ENCODE measurements at regions not wholly inside any gene's neighbourhood (a gene's known extent, or its start where the extent isn't known, plus 50 kb on each side); places are given as distances from the start of the nearest gene placed in this dataset.
"Not testable (repeated sequence)": the region's sequence is repeated elsewhere in the genome, so short reads cannot be mapped to it uniquely, and the experiment has no call there.

GRCh38 chr2:189236066-189236465 lies 56.5 kb upstream of the COL5A2 start:
- Histone ChIP-seq H3K4me1 (ENCODE audit: control insufficient read depth in 2 of 2, insufficient read depth in 2 of 2, low read length in 2 of 2) (no peaks in the 10 kb centered on the region), H3K27me3 (replicated peaks in 1 of 4; ENCODE audit: control extremely low read depth in 1 of 4, control insufficient read depth in 3 of 4, insufficient read depth in 4 of 4, low read length in 3 of 4) (no peaks in the 10 kb centered on the region), H3K9me3 (ENCODE audit: control extremely low read depth in 1 of 3, control insufficient read depth in 2 of 3, insufficient read depth in 1 of 3, low read length in 2 of 3) (no peaks in the 10 kb centered on the region), H2AFZ (ENCODE audit: insufficient read depth, low read depth, low read length, poor library complexity, severe bottlenecking) (no peak overlapping the region), H3K27ac (ENCODE audit: low read length in 2 of 2) (no peak overlapping the region), H3K4me2 (replicated peaks; ENCODE audit: low read depth, low read length, poor library complexity, severe bottlenecking) (no peak overlapping the region), H3K36me3 (replicated peaks in 1 of 2; ENCODE audit: control extremely low read depth in 1 of 2, control insufficient read depth in 1 of 2, extremely low read depth in 1 of 2, insufficient read depth in 2 of 2, low read length in 1 of 2) (no peaks in the 10 kb centered on the region), H4K20me1 (ENCODE audit: control insufficient read depth, insufficient read depth, low read length, poor library complexity, severe bottlenecking) (no peaks in the 10 kb centered on the region), H3K9ac (ENCODE audit: low read length) (no peak overlapping the region), H3K4me3 (ENCODE audit: control extremely low read depth in 1 of 5, extremely low read depth in 1 of 5, insufficient read depth in 1 of 5, low read depth in 2 of 5, low read length in 4 of 5) (no peak overlapping the region), H3K79me2 (ENCODE audit: control insufficient read depth, insufficient read depth, low read length) (no peaks in the 10 kb centered on the region)
- 100% methylated on average over 1 of the region's 2 CpGs for WGBS (ENCODE audit: insufficient coverage)
- no peaks in the 10 kb centered on the region for H3K9me3 Mint-ChIP-seq (ENCODE audit: insufficient read depth)
- H3K27ac Mint-ChIP-seq: no peak overlapping the region
- intact Hi-C loops (cut with micrococcal nuclease): no loop called here
- DNase-seq (no peak), ATAC-seq (ENCODE audit: low read depth) (no peak)
- CTCF ChIA-PET: no interaction called here
- H3K4me3 Mint-ChIP-seq: no peak overlapping the region
- no peaks in the 10 kb centered on the region for H3K27me3 Mint-ChIP-seq
- TF ChIP-seq EZH2 (IDR thresholded peaks at IDR 0.05; ENCODE audit: borderline replicate concordance, insufficient read depth, low read depth, low read length, poor library complexity, severe bottlenecking) (no peak), CTCF (IDR thresholded peaks at IDR 0.05) (no peak)
- POLR2A ChIA-PET: no interaction called here
- no peaks in the 10 kb centered on the region for H3K4me1 Mint-ChIP-seq

GRCh38 chr2:189238903-189239302 lies 59.3 kb upstream of the COL5A2 start:
- no peak for ATAC-seq (ENCODE audit: low read depth)
- no peak overlapping the region for H3K4me3 Mint-ChIP-seq
- H3K27ac Mint-ChIP-seq: no peak overlapping the region
- TF ChIP-seq CTCF (IDR thresholded peaks at IDR 0.05) (no peak), EZH2 (IDR thresholded peaks at IDR 0.05; ENCODE audit: borderline replicate concordance, insufficient read depth, low read depth, low read length, poor library complexity, severe bottlenecking) (no peak)
- intact Hi-C loops (cut with micrococcal nuclease): no loop called here
- H3K9ac ChIP-seq (ENCODE audit: low read length): no peak overlapping the region
- peaks cover 0 to 2% (median 0%) of the 10 kb centered on the region in 3 donors for H3K9me3 ChIP-seq (ENCODE audit: control extremely low read depth in 1 of 3, control insufficient read depth in 2 of 3, insufficient read depth in 1 of 3, low read length in 2 of 3)
- CTCF ChIA-PET: no interaction called here
- H3K4me1 ChIP-seq (ENCODE audit: control insufficient read depth in 2 of 2, insufficient read depth in 2 of 2, low read length in 2 of 2): no peaks in the 10 kb centered on the region
- no peaks in the 10 kb centered on the region for H4K20me1 ChIP-seq (ENCODE audit: control insufficient read depth, insufficient read depth, low read length, poor library complexity, severe bottlenecking)
- POLR2A ChIA-PET: no interaction called here
- DNase-seq: no peak
- no peak overlapping the region for H2AFZ ChIP-seq (ENCODE audit: insufficient read depth, low read depth, low read length, poor library complexity, severe bottlenecking)
- H3K36me3 ChIP-seq (replicated peaks in 1 of 2; ENCODE audit: control extremely low read depth in 1 of 2, control insufficient read depth in 1 of 2, extremely low read depth in 1 of 2, insufficient read depth in 2 of 2, low read length in 1 of 2): no peaks in the 10 kb centered on the region
- no peaks in the 10 kb centered on the region for H3K79me2 ChIP-seq (ENCODE audit: control insufficient read depth, insufficient read depth, low read length)
- peaks cover 2% of the 10 kb centered on the region for H3K9me3 Mint-ChIP-seq (ENCODE audit: insufficient read depth)
- no peaks in the 10 kb centered on the region for H3K27me3 ChIP-seq (replicated peaks in 1 of 4; ENCODE audit: control extremely low read depth in 1 of 4, control insufficient read depth in 3 of 4, insufficient read depth in 4 of 4, low read length in 3 of 4)
- no peaks in the 10 kb centered on the region for H3K4me1 Mint-ChIP-seq
- H3K27me3 Mint-ChIP-seq: no peaks in the 10 kb centered on the region
- H3K27ac ChIP-seq (ENCODE audit: low read length in 2 of 2): no peak overlapping the region
- H3K4me2 ChIP-seq (replicated peaks; ENCODE audit: low read depth, low read length, poor library complexity, severe bottlenecking): no peak overlapping the region
- no peak overlapping the region for H3K4me3 ChIP-seq (ENCODE audit: control extremely low read depth in 1 of 5, extremely low read depth in 1 of 5, insufficient read depth in 1 of 5, low read depth in 2 of 5, low read length in 4 of 5)

- ATAC-seq (ENCODE audit: low read depth); H3K27ac Mint-ChIP-seq; H3K27me3 Mint-ChIP-seq; H3K4me3 Mint-ChIP-seq; H3K27ac ChIP-seq (ENCODE audit: low read length in 2 of 2); H3K4me1 ChIP-seq (ENCODE audit: control insufficient read depth in 2 of 2, insufficient read depth in 2 of 2, low read length in 2 of 2); H3K79me2 ChIP-seq (ENCODE audit: control insufficient read depth, insufficient read depth, low read length); H3K4me2 ChIP-seq (replicated peaks; ENCODE audit: low read depth, low read length, poor library complexity, severe bottlenecking); DNase-seq; H3K36me3 ChIP-seq (replicated peaks in 1 of 2; ENCODE audit: control extremely low read depth in 1 of 2, control insufficient read depth in 1 of 2, extremely low read depth in 1 of 2, insufficient read depth in 2 of 2, low read length in 1 of 2); H3K9me3 Mint-ChIP-seq (ENCODE audit: insufficient read depth); H3K27me3 ChIP-seq (replicated peaks in 1 of 4; ENCODE audit: control extremely low read depth in 1 of 4, control insufficient read depth in 3 of 4, insufficient read depth in 4 of 4, low read length in 3 of 4); H3K4me3 ChIP-seq (ENCODE audit: control extremely low read depth in 1 of 5, extremely low read depth in 1 of 5, insufficient read depth in 1 of 5, low read depth in 2 of 5, low read length in 4 of 5); H4K20me1 ChIP-seq (ENCODE audit: control insufficient read depth, insufficient read depth, low read length, poor library complexity, severe bottlenecking); H3K9me3 ChIP-seq (ENCODE audit: control extremely low read depth in 1 of 3, control insufficient read depth in 2 of 3, insufficient read depth in 1 of 3, low read length in 2 of 3); H3K9ac ChIP-seq (ENCODE audit: low read length); CTCF ChIA-PET; H3K4me1 Mint-ChIP-seq; intact Hi-C loops (cut with micrococcal nuclease); POLR2A ChIA-PET; H2AFZ ChIP-seq (ENCODE audit: insufficient read depth, low read depth, low read length, poor library complexity, severe bottlenecking): not testable (repeated sequence)
- 92% methylated on average over 1 of the region's 1 CpG for WGBS (ENCODE audit: insufficient coverage)
These were observed 64.3 kb upstream of the COL5A2 start for GRCh38 chr2:189243843-189244242.
